Skeletal muscle tissue (tissue), 3 donors: ENCODE measurements at regions not wholly inside any gene's neighbourhood (a gene's known extent, or its start where the extent isn't known, plus 50 kb on each side); places are given as distances from the start of the nearest gene placed in this dataset.

ENCODE experiments used
- H3K27ac ChIP-seq: one replicate; pipeline ENCODE4 v1.7.0; 2013; ENCODE audit warnings: mild to moderate bottlenecking, low read depth, low read length, inconsistent platforms
- H3K27me3 ChIP-seq, 3 donors: one replicate each; pipeline ENCODE4 v1.7.0; 2013; ENCODE audit warnings: low read length in 3 of 3; ENCODE audit not compliant: control insufficient read depth in 3 of 3, insufficient read depth in 3 of 3
- H3K36me3 ChIP-seq, 3 donors: one replicate each; pipeline ENCODE4 v1.7.0; 2013; ENCODE audit warnings: low read length in 3 of 3; ENCODE audit not compliant: control insufficient read depth in 3 of 3, insufficient read depth in 3 of 3
- H3K4me1 ChIP-seq, 3 donors: one replicate each; pipeline ENCODE4 v1.7.0; 2013; ENCODE audit warnings: low read length in 3 of 3, mild to moderate bottlenecking in 3 of 3; ENCODE audit not compliant: control insufficient read depth in 3 of 3, insufficient read depth in 3 of 3
- H3K4me3 ChIP-seq, 3 donors: one replicate each; pipeline ENCODE4 v1.7.0; 2013; ENCODE audit warnings: low read length in 3 of 3
- H3K9ac ChIP-seq, 3 donors: one replicate each; pipeline ENCODE4 v1.7.0; 2013; ENCODE audit warnings: low read length in 3 of 3, mild to moderate bottlenecking in 3 of 3, moderate library complexity in 2 of 3, low read depth in 1 of 3
- H3K9me3 ChIP-seq, 3 donors: one replicate each; pipeline ENCODE4 v1.7.0; 2013; ENCODE audit warnings: low read length in 3 of 3; ENCODE audit not compliant: control insufficient read depth in 3 of 3
- donor health status: Osteomylitis.

DNA sequence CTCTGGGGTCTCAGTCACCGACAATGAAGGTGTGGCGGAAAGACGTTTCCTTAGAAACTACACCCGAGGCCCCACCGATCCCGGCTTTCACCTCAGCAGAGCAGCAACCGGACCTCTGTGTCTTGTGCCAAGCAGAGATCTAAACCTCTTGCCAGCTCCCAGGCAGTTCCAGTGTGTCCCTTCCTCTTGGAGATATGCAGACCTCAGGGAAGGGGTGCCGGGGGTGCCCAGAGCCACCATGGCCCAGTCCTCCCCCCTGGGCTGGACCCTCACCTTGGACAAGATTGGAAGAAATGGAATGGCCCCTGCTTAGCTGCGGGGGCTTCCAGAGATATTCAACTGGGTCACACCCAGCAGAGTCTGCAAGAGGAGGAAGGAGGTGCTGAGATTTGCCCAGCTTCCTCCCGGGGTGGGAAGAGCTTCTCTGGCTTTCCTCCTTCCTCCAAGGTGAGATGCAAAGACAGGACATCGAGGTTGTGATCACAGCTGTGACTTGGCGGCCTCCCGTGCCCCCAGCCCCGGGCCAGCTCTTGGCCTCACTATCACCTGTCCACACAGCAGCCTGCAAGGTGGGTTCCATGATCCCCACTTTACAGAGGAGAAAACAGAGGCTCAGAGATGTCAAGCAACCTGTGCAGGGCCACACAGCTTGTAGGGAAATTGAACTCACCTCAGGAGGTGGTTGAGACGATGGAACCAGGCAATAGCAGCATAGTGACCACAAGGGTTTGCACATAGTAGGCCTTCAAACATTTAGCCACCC is 281.7 kb upstream of the RTL1 start:
- Histone ChIP-seq H3K27ac (no peak overlapping the region), H3K4me3 (no peak overlapping the region), H3K27me3 (peaks cover 4 to 24% (median 11%) of the 10 kb centered on the region in 3 donors), H3K9ac (no peak overlapping the region), H3K36me3 (no peaks in the 10 kb centered on the region), H3K4me1 (no peaks in the 10 kb centered on the region), H3K9me3 (peaks cover 0 to 15% (median 2%) of the 10 kb centered on the region in 3 donors)

DNA sequence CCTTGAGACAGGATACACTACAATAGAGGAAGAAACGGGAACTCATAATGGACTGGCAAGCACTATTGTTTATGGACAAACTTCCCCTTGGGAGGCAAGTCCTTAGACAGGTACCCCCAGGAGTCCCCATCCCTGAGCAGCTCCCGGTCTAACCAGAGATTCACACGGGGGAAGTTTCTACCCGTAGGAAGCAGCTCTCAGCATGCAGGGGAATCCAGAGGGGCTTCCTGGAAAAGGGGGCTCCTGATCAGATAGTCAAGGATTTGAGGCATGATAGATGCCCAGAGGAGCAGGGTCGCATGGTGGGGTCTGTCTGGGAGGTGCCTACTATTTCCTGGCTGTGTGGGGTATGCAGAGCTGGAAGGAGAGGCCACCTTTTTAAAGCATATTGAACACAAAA is 282.4 kb upstream of the RTL1 start:
- H3K27me3 ChIP-seq: peaks cover 4 to 26% (median 11%) of the 10 kb centered on the region in 3 donors
- no peaks in the 10 kb centered on the region for H3K36me3 ChIP-seq
- H3K4me1 ChIP-seq: no peaks in the 10 kb centered on the region
- H3K9me3 ChIP-seq: peaks cover 0 to 14% (median 0%) of the 10 kb centered on the region in 3 donors
- no peak overlapping the region for H3K27ac ChIP-seq
- no peak overlapping the region for H3K4me3 ChIP-seq
- no peak overlapping the region for H3K9ac ChIP-seq

DNA sequence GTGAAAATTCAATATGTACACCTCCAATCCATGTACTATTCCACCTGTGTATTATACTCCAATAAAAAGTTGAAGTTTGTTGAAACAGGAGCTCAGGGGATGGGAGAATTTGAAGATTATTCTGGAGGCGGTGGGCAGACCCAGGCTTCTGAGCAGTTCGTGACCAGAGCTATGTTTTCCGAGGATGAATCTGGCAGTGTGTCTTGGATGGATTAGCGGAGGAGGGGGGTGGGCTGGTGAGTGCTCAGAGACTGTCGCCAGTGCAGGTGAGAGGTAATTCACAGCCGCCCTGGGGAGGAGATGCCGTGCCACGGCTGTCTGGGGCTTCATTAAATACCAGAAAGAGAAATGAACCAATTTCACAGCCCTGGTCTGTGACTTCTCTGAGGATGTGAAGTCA is 283.0 kb upstream of the RTL1 start:
- Histone ChIP-seq H3K36me3 (no peaks in the 10 kb centered on the region), H3K27ac (no peak overlapping the region), H3K27me3 (peaks cover 4 to 26% (median 11%) of the 10 kb centered on the region in 3 donors), H3K4me3 (no peak overlapping the region), H3K4me1 (no peaks in the 10 kb centered on the region), H3K9ac (no peak overlapping the region), H3K9me3 (peaks cover 0 to 10% (median 0%) of the 10 kb centered on the region in 3 donors)

DNA sequence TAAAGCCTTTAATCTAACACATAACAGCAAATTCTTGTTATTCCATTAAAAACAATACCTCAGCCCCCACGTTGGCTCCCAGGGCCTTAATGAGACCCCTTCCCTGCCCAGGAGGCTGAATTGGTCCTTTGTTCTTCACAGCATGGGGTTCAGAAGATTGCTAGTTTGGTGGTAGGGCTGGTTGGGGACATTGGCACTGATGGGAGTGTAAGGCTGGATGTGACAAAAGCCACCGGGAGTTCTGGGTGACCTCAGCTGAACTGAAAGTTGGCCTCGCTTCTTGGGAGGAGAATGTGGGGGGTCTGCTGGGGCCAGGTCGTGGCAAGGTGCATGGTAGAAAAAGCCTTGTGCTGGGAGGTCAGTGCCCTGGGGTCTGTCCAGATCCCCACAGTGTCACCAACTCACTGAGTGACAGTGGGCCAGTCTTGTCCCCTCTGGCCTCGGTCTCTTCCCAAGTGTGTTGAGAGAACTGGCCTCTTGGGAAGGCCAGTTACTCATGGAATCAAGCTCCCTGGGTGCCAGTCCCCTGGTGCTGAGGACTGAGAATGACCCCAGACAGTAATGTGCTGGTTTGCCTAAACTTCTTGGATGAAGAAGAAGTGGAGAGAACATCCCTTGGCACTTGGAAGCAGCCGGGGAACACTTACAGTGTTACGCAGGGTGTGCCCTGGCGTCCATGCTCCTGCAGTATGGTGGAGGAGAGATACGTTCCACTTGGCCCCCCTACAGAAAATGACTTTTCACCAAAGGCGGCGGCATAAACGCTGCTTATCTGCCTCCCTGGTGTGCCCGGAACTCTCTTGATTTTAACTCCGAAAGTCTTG is 283.7 kb upstream of the RTL1 start:
- H3K4me3 ChIP-seq: no peak overlapping the region
- H3K36me3 ChIP-seq: no peaks in the 10 kb centered on the region

DNA sequence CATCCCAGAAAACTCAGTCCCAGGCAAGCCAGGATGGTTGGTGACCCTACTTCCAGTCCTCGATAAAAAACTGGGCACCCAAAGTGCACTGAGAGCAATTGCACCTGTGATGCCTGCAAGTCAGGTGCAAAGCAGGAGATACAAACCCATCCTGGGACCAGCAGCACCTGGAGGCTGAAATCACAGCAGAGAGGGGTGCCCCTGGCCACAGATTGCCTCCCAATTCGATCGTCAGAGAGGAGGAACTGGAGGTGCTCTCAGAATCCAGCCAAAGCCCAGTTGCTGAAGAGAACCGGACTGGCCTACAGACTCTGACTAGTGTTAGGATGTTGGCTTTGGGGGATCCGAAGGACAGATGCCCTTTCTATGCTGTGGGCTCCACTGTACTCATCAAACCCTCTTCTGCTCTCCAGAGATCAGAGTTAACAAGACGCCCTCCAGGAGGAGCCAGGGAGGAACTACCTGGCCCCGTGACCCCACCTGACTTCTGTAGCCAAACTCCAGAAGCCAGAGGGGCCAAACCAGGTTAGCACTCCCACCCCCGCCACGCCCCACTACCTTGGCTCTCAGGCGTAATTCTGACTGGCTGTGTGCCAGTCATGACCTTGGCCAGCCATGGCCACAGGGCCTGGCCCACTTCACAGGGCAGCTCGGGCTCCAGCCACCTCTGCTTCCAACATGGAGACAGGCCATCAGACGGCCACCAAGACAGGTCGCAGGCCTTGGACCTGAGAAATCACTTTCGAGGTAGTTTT is 284.5 kb upstream of the RTL1 start:
- no peak overlapping the region for H3K4me3 ChIP-seq
- H3K27me3 ChIP-seq: peaks cover 4 to 19% (median 7%) of the 10 kb centered on the region in 3 donors
- no peaks in the 10 kb centered on the region for H3K4me1 ChIP-seq
- H3K9ac ChIP-seq: no peak overlapping the region
- H3K27ac ChIP-seq: no peak overlapping the region
- H3K36me3 ChIP-seq: no peaks in the 10 kb centered on the region
- no peaks in the 10 kb centered on the region for H3K9me3 ChIP-seq

More for the DNA sequence above, 283.7 kb upstream of the RTL1 start:
- Histone ChIP-seq H3K4me1 (no peaks in the 10 kb centered on the region), H3K27ac (no peak overlapping the region), H3K9me3 (peaks cover 0 to 5% (median 0%) of the 10 kb centered on the region in 3 donors), H3K27me3 (peaks cover 4 to 22% (median 11%) of the 10 kb centered on the region in 3 donors), H3K9ac (no peak overlapping the region)

DNA sequence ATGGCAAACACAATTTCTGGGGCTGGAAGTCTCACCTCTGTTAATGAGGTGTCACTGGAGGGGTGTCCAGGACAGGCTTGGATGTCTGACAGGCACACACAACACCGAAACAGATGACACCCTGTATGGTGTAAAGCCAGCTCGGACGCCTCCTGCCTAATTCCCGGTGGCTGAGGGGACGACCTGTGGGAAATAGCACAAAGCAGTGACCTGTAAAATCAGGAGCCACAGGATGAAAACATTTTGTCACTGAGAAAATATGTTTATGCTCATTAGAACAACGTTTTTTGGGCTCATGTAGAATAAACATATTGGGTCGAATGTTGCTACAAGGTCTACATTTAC is 285.0 kb upstream of the RTL1 start:
- Histone ChIP-seq H3K9ac (no peak overlapping the region), H3K36me3 (no peaks in the 10 kb centered on the region), H3K27ac (no peak overlapping the region), H3K4me3 (no peak overlapping the region), H3K4me1 (no peaks in the 10 kb centered on the region), H3K27me3 (peaks cover 4 to 23% (median 7%) of the 10 kb centered on the region in 3 donors), H3K9me3 (no peaks in the 10 kb centered on the region)

DNA sequence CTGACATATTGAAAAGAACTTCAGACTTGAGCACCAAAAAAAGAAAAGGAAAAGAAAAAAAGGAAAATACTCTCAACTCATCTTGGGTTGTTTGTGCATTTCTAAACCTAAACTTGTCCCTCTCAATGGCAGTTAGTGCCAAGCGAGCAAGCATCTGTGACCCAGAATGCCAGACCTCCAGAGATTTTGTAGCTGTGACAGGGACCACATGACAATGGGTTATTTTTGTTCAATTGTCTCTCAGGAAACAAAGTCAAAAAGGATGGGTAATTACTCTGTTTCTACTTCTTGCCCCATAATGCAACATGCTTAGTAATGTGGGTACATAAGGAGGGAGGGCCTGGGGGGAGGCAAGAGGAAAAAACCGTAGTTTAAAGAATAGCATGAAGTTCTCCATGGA is 285.7 kb upstream of the RTL1 start:
- Histone ChIP-seq H3K9ac (no peak overlapping the region), H3K9me3 (no peaks in the 10 kb centered on the region), H3K36me3 (no peaks in the 10 kb centered on the region), H3K4me3 (no peak overlapping the region), H3K27ac (no peak overlapping the region), H3K4me1 (no peaks in the 10 kb centered on the region), H3K27me3 (peaks cover 4 to 22% (median 7%) of the 10 kb centered on the region in 3 donors)

DNA sequence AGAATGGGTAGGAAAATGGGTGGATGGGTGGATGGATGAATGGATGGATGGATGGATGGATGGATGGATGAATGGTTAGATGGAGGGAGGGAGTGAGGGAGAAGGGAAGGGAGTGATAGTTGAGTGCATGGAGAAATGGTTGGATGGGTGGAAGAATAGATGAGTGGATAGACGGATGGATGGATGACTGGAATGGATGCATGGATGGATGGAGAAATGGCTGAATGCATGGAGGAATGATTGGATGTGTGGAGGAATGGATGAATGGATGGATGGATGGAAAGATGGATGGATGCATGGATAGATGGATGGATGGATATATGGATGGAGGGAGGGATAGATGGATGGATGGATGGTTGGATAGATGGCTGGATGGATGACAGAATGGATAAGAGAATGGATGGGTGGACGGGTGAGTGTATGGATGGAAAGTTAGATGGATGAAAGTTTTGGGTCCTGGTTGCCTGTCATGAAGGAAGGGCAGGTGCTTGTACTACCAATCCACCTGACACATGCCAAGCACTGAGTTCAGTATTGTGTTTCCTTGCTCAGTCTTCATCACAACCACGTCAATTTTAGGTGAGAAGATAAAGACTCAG is 286.5 kb upstream of the RTL1 start:
- no peak overlapping the region for H3K9ac ChIP-seq
- no peak overlapping the region for H3K27ac ChIP-seq
- peaks cover 4 to 24% (median 7%) of the 10 kb centered on the region in 3 donors for H3K27me3 ChIP-seq
- no peaks in the 10 kb centered on the region for H3K4me1 ChIP-seq
- H3K36me3 ChIP-seq: no peaks in the 10 kb centered on the region
- H3K9me3 ChIP-seq: no peaks in the 10 kb centered on the region
- no peak overlapping the region for H3K4me3 ChIP-seq

DNA sequence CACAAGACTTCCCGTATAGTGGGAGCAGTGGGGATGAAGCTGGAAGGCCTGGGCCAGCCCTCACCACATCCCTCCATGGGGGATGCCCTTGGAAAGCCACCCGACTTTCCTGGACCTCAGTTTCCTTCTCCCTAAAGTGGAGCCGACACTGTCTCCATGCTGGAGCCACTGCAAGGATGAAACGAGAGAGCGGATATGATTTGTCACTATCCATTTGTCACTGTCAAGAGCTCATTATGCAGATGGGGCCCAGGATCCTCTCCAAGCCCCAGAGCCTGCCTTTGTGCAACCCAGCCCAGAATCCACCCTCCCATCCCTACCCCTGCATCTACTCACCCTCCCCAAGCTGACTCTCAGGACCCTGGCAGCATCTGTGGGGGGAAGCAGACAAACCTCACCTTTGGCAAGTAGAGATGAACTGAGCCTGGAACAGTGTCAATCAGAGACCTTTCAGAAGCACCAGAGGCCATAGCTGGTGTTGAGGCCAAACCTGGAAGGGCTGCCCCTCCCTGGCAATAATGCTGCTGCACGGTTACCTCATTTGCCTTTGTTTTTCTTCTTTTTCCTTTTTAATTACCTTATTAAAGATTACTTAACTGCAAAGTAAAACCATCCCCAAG is 287.7 kb upstream of the RTL1 start:
- H3K27ac ChIP-seq: no peak overlapping the region
- H3K36me3 ChIP-seq: no peaks in the 10 kb centered on the region
- no peaks in the 10 kb centered on the region for H3K9me3 ChIP-seq
- H3K9ac ChIP-seq: no peak overlapping the region
- H3K4me1 ChIP-seq: no peaks in the 10 kb centered on the region
- no peak overlapping the region for H3K4me3 ChIP-seq
- H3K27me3 ChIP-seq: peaks cover 0 to 21% (median 0%) of the 10 kb centered on the region in 3 donors
